Femur (tissue), 1 donor: ENCODE measurements at regions not wholly inside any gene's neighbourhood (a gene's known extent, or its start where the extent isn't known, plus 50 kb on each side); places are given as distances from the start of the nearest gene placed in this dataset.

Experiments used
- DNase-seq: peaks from one replicate; pipeline ENCODE4 v3.0.0-alpha.2; 2017

GRCh38 chr15:67892559-67893377 is 52.9 kb upstream of the RNU6-1 start:
- DNase-seq, result no peak

GRCh38 chr15:67895237-67895636 is 55.4 kb upstream of the RNU6-1 start:
- DNase-seq, result no peak

- DNase-seq, result no peak
These were observed 57.9 kb upstream of the RNU6-1 start for GRCh38 chr15:67897646-67898339.

GRCh38 chr15:67899596-67900283 is 59.9 kb upstream of the RNU6-1 start:
- DNase-seq, result no peak

- no peak for DNase-seq
These were observed 60.8 kb upstream of the RNU6-1 start for GRCh38 chr15:67900621-67901147.

GRCh38 chr15:67901922-67902321 is 62.1 kb upstream of the RNU6-1 start:
- DNase-seq, result no peak

- no peak for DNase-seq
These were observed 62.7 kb upstream of the RNU6-1 start for GRCh38 chr15:67902579-67903009.

- DNase-seq, result no peak
These were observed 63.9 kb upstream of the RNU6-1 start for GRCh38 chr15:67903708-67904107.

GRCh38 chr15:67905628-67906027 is 65.8 kb upstream of the RNU6-1 start:
- no peak for DNase-seq

GRCh38 chr15:67906382-67906781 is 66.5 kb upstream of the RNU6-1 start:
- DNase-seq, result no peak

GRCh38 chr15:67907184-67907723 is 67.4 kb upstream of the RNU6-1 start:
- DNase-seq, result no peak

- no peak for DNase-seq
These were observed 68.9 kb upstream of the RNU6-1 start for GRCh38 chr15:67908756-67909155.

GRCh38 chr15:67911727-67912126 is 71.9 kb upstream of the RNU6-1 start:
- no peak for DNase-seq

- no peak for DNase-seq
These were observed 74.2 kb upstream of the RNU6-1 start for GRCh38 chr15:67914028-67914427.

- DNase-seq, result peak; percentile 81
These were observed 75.0 kb upstream of the RNU6-1 start for GRCh38 chr15:67914537-67915460.

GRCh38 chr15:67915461-67916374 is 75.9 kb upstream of the RNU6-1 start:
- DNase-seq, result peak; percentile 80

- no peak for DNase-seq
These were observed 76.7 kb upstream of the RNU6-1 start for GRCh38 chr15:67916565-67916964.

- DNase-seq, result peak; percentile 59
These were observed 77.2 kb upstream of the RNU6-1 start for GRCh38 chr15:67917037-67917436.

GRCh38 chr15:67917636-67918035 is 77.8 kb upstream of the RNU6-1 start:
- no peak for DNase-seq

- no peak for DNase-seq
These were observed 78.5 kb upstream of the RNU6-1 start for GRCh38 chr15:67918205-67918861.
